ENCODE measurements at regions not wholly inside any gene's neighbourhood (a gene's known extent, or its start where the extent isn't known, plus 50 kb on each side); places are given as distances from the start of the nearest gene placed in this dataset.

- no peak for TF ChIP-seq EP300 (IDR thresholded peaks at IDR 0.05)
- no peak for TF ChIP-seq CTCF (IDR thresholded peaks at IDR 0.05)
- no peak for TF ChIP-seq POLR2AphosphoS5 (IDR thresholded peaks at IDR 0.05)
Observed at GRCh38 chr18:39523281-39523680, 1957.7 kb upstream of the CELF4 start.
